ENCODE measurements at regions not wholly inside any gene's neighbourhood (a gene's known extent, or its start where the extent isn't known, plus 50 kb on each side); places are given as distances from the start of the nearest gene placed in this dataset.

GRCh38 chr2:146678516-146678915 is 1166.3 kb upstream of the ACVR2A start:
- no peak for TF ChIP-seq CTCF (IDR thresholded peaks at IDR 0.05)
- TF ChIP-seq POLR2A (IDR thresholded peaks at IDR 0.05): no peak
- TF ChIP-seq POLR2AphosphoS5 (IDR thresholded peaks at IDR 0.05): no peak

All from sigmoid colon (tissue), 4 donors.